SH-SY5Y (cell line): ENCODE measurements at regions not wholly inside any gene's neighbourhood (a gene's known extent, or its start where the extent isn't known, plus 50 kb on each side); places are given as distances from the start of the nearest gene placed in this dataset.

ENCODE experiments used
- GATA2 ChIP-seq: IDR thresholded peaks from 2 replicates; pipeline ENCODE4 v1.6.1; 2011; ENCODE audit warnings: mild to moderate bottlenecking, low read depth, low read length
- GATA3 ChIP-seq: IDR thresholded peaks from 2 replicates; pipeline ENCODE4 v1.6.1; 2011; ENCODE audit warnings: low read depth, mild to moderate bottlenecking, low read length, moderate library complexity

DNA sequence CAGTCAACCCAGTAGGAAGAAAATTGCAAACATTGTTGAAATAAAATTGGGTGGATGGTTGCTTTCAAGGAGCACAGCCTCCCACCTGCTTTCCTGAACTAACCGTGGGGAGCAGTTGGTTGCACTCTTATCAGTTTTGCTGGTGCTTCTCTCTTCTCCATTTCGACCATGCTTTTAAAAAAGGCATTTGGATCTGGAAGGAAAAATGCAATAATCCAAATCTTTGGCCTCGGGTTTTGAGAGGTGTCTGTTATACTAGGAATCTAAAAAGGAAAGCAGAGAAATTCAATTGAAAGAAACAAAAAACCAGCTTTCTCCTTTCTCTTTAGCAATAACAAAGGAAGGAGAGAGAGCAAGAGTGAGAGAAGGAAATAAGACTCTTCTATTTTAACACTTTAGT, 113.6 kb upstream of the ARGLU1 start:
- TF ChIP-seq GATA2 (no peak), GATA3 (no peak)
